HepG2 (cell line): ENCODE measurements at regions not wholly inside any gene's neighbourhood (a gene's known extent, or its start where the extent isn't known, plus 50 kb on each side); places are given as distances from the start of the nearest gene placed in this dataset.

Experiments used
- ATAC-seq: fragments of 200-7000 bp; cut with Tn5 transposase; 3 replicates; pipeline ENCODE4 v1.9.1; 2020; ENCODE audit warnings: mild to moderate bottlenecking, moderate library complexity
- BruUV-seq: library from RNA; stranded (reverse); fragments of 400-500 nt; replicated peaks from 2 replicates; lab custom pipeline; 2021; lab: Mats Ljungman, UMichigan
- CTCF ChIA-PET: fragments of 300-600 bp; formaldehyde crosslinking; extraction: SDS; loops from one replicate; lab custom pipeline; 2021; ENCODE audit warnings: low total read pairs, inconsistent platforms, low intra/inter-chr PET ratio; lab: Yijun Ruan, JAX
- POLR2A ChIA-PET: fragments of 350-600 bp; sonication (Branson Sonifier 250); formaldehyde crosslinking; loops from one replicate; lab custom pipeline; 2020; ENCODE audit warnings: antibody characterized with exemption, inconsistent platforms; lab: Yijun Ruan, JAX
- DNase-seq: peaks from one replicate; pipeline ENCODE4 v3.0.0-alpha.2; 2015; ENCODE audit warnings: low spot score
- FAIRE-seq: peaks from 3 replicates; lab custom pipeline; 2011; peaks lifted over from hg19 to GRCh38; lab: Jason Lieb, UNC
- H2AFZ ChIP-seq: one replicate; pipeline ENCODE4 v1.6.1; 2011; ENCODE audit warnings: low read length, inconsistent platforms
- H3K27ac ChIP-seq: fragments of 300-600 bp; 3 replicates; pipeline ENCODE4 v1.8.0; 2011; ENCODE audit warnings: mixed run types, mild to moderate bottlenecking, mixed read lengths, low read length, inconsistent platforms; ENCODE audit not compliant: insufficient read depth; ENCODE audit errors: extremely low read length
- H3K27me3 ChIP-seq, 2 experiments: fragments of 200-600 bp in 1 of 2; 2 replicates in 1 of 2; 3 replicates in 1 of 2; pipeline versions ENCODE4 v1.6.0 to v1.8.0; 2011; ENCODE audit warnings: low read length in 2 of 2, mild to moderate bottlenecking in 2 of 2, moderate library complexity in 2 of 2, inconsistent platforms in 1 of 2; ENCODE audit not compliant: insufficient read depth in 2 of 2, control insufficient read depth in 1 of 2
- H3K36me3 ChIP-seq, 2 experiments: fragments of 200-600 bp in 1 of 2; replicated peaks in 1 of 2; 2 replicates in 1 of 2; 3 replicates in 1 of 2; pipeline versions ENCODE4 v1.5.1 to v1.8.0; 2011; ENCODE audit warnings: low read length in 2 of 2, inconsistent platforms in 1 of 2; ENCODE audit not compliant: insufficient read depth in 2 of 2, control insufficient read depth in 1 of 2
- H3K4me1 ChIP-seq: 2 replicates; pipeline ENCODE4 v1.5.1; 2012; ENCODE audit warnings: low read length, inconsistent platforms; ENCODE audit not compliant: insufficient read depth
- H3K4me2 ChIP-seq: 2 replicates; pipeline ENCODE4 v1.6.0; 2011; ENCODE audit warnings: low read depth, low read length, inconsistent platforms
- H3K4me3 ChIP-seq, 3 experiments: fragments of 200-600 bp in 1 of 3; sonication (generic), shearing (Covaris generic) in 1 of 3; replicated peaks in 1 of 3; 2 replicates each; pipeline ENCODE4 v1.5.1; 2011 to 2016; ENCODE audit warnings: low read length in 3 of 3, inconsistent platforms in 2 of 3, low read depth in 2 of 3, mild to moderate bottlenecking in 2 of 3, control low read depth in 1 of 3, mixed read lengths in 1 of 3; ENCODE audit not compliant: insufficient read depth in 1 of 3
- H3K79me2 ChIP-seq: one replicate; pipeline ENCODE4 v1.6.1; 2011; ENCODE audit warnings: low read length, inconsistent platforms; ENCODE audit not compliant: insufficient read depth
- H3K9ac ChIP-seq: 2 replicates; pipeline ENCODE4 v1.6.0; 2011; ENCODE audit warnings: mild to moderate bottlenecking, low read depth, low read length, inconsistent platforms; ENCODE audit not compliant: insufficient read depth
- H3K9me3 ChIP-seq: 2 replicates; pipeline ENCODE4 v1.5.1; 2012; ENCODE audit warnings: mild to moderate bottlenecking, low read length
- H4K20me1 ChIP-seq: 2 replicates; pipeline ENCODE4 v1.6.0; 2011; ENCODE audit warnings: inconsistent platforms, mild to moderate bottlenecking, low read length, moderate library complexity; ENCODE audit not compliant: insufficient read depth
- DNMT1 ChIP-seq: sonication (generic); formaldehyde crosslinking; IDR thresholded peaks from 2 replicates; pipeline ENCODE4 v1.5.1; 2020; ENCODE audit warnings: mild to moderate bottlenecking, missing genetic modification reagents
- GATA4 ChIP-seq: sonication (generic); IDR thresholded peaks from 2 replicates; pipeline ENCODE4 v1.6.1; 2016; ENCODE audit warnings: antibody characterized with exemption, low read depth, borderline replicate concordance
- HNRNPLL ChIP-seq: fragments of 200-400 bp; formaldehyde crosslinking; IDR thresholded peaks from 2 replicates; pipeline ENCODE4 v1.6.1; 2017; ENCODE audit warnings: mild to moderate bottlenecking, low read depth, low read length; ENCODE audit not compliant: poor library complexity, severe bottlenecking
- MAFF ChIP-seq: IDR thresholded peaks from 2 replicates; pipeline ENCODE4 v1.6.1; 2011; ENCODE audit warnings: low read depth, low read length, improper control_type of control experiment
- NCOA2 ChIP-seq: sonication (generic); formaldehyde crosslinking; IDR thresholded peaks from 2 replicates; pipeline ENCODE4 v1.8.0; 2022; ENCODE audit warnings: inconsistent platforms
- NRL ChIP-seq: sonication (generic); formaldehyde crosslinking; IDR thresholded peaks from 2 replicates; pipeline ENCODE4 v1.5.0; 2020; ENCODE audit warnings: missing genetic modification reagents, mild to moderate bottlenecking, moderate library complexity, borderline replicate concordance
- PHF5A ChIP-seq: IDR thresholded peaks from one replicate; pipeline ENCODE4 v1.6.1; 2018; ENCODE audit warnings: low read depth, missing genetic modification reagents; ENCODE audit not compliant: unreplicated experiment
- RFX5 ChIP-seq: IDR thresholded peaks from 2 replicates; pipeline ENCODE4 v1.6.1; 2011; ENCODE audit warnings: low read depth, low read length, improper control_type of control experiment
- THYN1 ChIP-seq: sonication (generic); formaldehyde crosslinking; IDR thresholded peaks from 2 replicates; pipeline ENCODE4 v1.8.1; 2023; ENCODE audit warnings: low read depth, mild to moderate bottlenecking, moderate library complexity, missing genetic modification reagents, borderline replicate concordance
- TRIM24 ChIP-seq: sonication (generic); formaldehyde crosslinking; IDR thresholded peaks from 2 replicates; pipeline ENCODE4 v1.8.0; 2022; ENCODE audit warnings: mild to moderate bottlenecking, missing genetic modification reagents
- ZC3H13 ChIP-seq: sonication (generic); formaldehyde crosslinking; IDR thresholded peaks from 2 replicates; pipeline ENCODE4 v1.8.1; 2023; ENCODE audit warnings: mild to moderate bottlenecking, missing genetic modification reagents, moderate library complexity
- ZFP36L2 ChIP-seq: sonication (generic); formaldehyde crosslinking; IDR thresholded peaks from 2 replicates; pipeline ENCODE4 v1.4.0; 2020; ENCODE audit warnings: missing genetic modification reagents
- ZNF224 ChIP-seq: sonication (generic); formaldehyde crosslinking; IDR thresholded peaks from 2 replicates; pipeline ENCODE4 v1.5.0; 2020; ENCODE audit warnings: mild to moderate bottlenecking, missing genetic modification reagents
- ZNF615 ChIP-seq: sonication (generic); formaldehyde crosslinking; IDR thresholded peaks from 2 replicates; pipeline ENCODE4 v1.5.0; 2020; ENCODE audit warnings: mild to moderate bottlenecking, missing genetic modification reagents, borderline replicate concordance
- WGBS: methylation state at CpG from one replicate; pipeline ENCODE4 v1.1.6; 2017; ENCODE audit warnings: low lambda C conversion rate; 5-methylcytosine and 5-hydroxymethylcytosine counted together
- in situ Hi-C: cut with HindIII; loops from 2 replicates; pipeline ENCODE4 v1.10.0; 2017; ENCODE audit warnings: low pct_unique_long_range_greater_than_20kb; ENCODE audit not compliant: extremely low pct_ligation_motif_present
- intact Hi-C: fragments of 100-400 bp; cut with micrococcal nuclease; formaldehyde crosslinking; loops from one replicate; pipeline ENCODE4 v1.10.0; 2022; ENCODE audit not compliant: unreplicated experiment

- H2AFZ ChIP-seq = no peak overlapping the region
- CTCF ChIA-PET = no interaction called here
- no peak for FAIRE-seq
- ATAC-seq = no peak
- TF ChIP-seq HNRNPLL = no peak
- no peak for TF ChIP-seq PHF5A (CRISPR knock-in tag)
- no peak for TF ChIP-seq NRL (CRISPR knock-in tag)
- TF ChIP-seq ZC3H13 (CRISPR knock-in tag) = no peak
- TF ChIP-seq MAFF = no peak
- TF ChIP-seq DNMT1 (CRISPR knock-in tag) = no peak
- TF ChIP-seq RFX5 = no peak
- TF ChIP-seq ZFP36L2 = no peak
- TF ChIP-seq THYN1 (CRISPR knock-in tag) = no peak
- TF ChIP-seq GATA4 = no peak
- no peak for TF ChIP-seq TRIM24 (CRISPR knock-in tag)
- no peak for TF ChIP-seq ZNF224 (CRISPR knock-in tag)
- no peak for TF ChIP-seq NCOA2
- TF ChIP-seq ZNF615 = no peak
- TF ChIP-seq, all 625 proteins: peak for 0
- no peaks in the 10 kb centered on the region for H4K20me1 ChIP-seq
- no peak overlapping the region for H3K9ac ChIP-seq
- H3K4me1 ChIP-seq = no peaks in the 10 kb centered on the region
- H3K79me2 ChIP-seq = no peaks in the 10 kb centered on the region
- no peaks in the 10 kb centered on the region for H3K9me3 ChIP-seq
- in situ Hi-C loops = no loop called here
- no peak for DNase-seq
- no peaks in the 10 kb centered on the region for H3K36me3 ChIP-seq
- no TSS peak for BruUV-seq
- no peak overlapping the region for H3K27ac ChIP-seq
- WGBS = 39% methylated on average over 4 of the region's 6 CpGs
- peaks cover 1 to 3% of the 10 kb centered on the region in 2 experiments; a peak in 1 of 5 replicates for H3K27me3 ChIP-seq
- POLR2A ChIA-PET = no interaction called here
- no peak overlapping the region for H3K4me3 ChIP-seq
- no peak overlapping the region for H3K4me2 ChIP-seq
- intact Hi-C loops = no loop called here
Measured at GRCh38 chr13:21911646-21912298, 240.9 kb downstream of the FGF9 start.
